GM19239 (cell line): ENCODE measurements at regions not wholly inside any gene's neighbourhood (a gene's known extent, or its start where the extent isn't known, plus 50 kb on each side); places are given as distances from the start of the nearest gene placed in this dataset.
"Not testable (repeated sequence)": the region's sequence is repeated elsewhere in the genome, so short reads cannot be mapped to it uniquely, and the experiment has no call there.

Experiments
- DNase-seq: peaks from one replicate; pipeline ENCODE4 v3.0.0; 2011; ENCODE audit warnings: low spot score; ENCODE audit not compliant: insufficient read length
- FAIRE-seq: peaks from 2 replicates; lab custom pipeline; 2011; peaks lifted over from hg19 to GRCh38; lab: Jason Lieb, UNC

DNA sequence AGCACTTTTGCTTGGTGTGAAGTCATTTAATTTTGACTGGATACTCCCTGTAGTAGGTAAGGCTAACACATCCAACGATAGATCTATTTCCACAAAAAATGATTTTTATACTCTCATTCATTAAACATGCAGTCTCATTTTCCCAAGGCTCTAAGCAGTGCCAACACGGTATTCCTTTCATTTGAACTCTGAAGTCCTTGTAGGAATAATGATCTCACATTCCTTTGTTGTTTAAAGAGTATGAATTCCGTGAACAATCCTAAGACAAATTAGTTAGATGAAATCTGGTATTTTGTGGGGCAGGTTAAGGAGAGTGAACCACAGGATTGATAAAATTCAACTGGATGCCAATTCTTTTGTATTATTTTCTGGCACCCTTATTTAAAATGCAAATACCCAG, 66.6 kb downstream of the LACC1 start:
- no peak for FAIRE-seq

DNA sequence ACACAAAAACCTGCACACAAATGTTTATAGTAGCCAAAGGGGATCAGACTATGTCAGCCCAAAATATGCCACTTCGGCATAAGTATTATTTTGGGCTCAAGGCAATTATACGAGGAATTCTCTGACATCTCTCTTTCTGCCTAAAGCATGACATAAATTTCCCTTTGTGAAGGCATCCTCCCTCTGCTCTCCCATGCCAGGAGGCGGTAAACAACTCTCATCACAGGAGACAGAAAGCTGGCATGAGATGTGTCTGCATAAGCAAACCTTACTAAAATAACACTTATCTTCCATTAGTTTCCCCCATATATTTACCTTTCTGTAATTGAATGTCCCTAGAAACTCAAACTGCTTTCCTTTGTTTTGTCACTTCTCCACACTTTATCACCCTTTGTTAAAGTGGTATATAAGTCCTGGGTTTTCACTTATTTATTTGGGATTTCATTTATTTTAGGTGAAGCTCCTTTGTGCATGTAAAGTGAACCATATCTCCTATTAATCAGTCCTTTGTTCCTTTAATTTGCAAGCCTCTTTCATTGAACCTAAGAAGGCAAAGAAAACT, 68.3 kb downstream of the LACC1 start:
- DNase-seq (no peak), FAIRE-seq (no peak)

More for the DNA sequence above, 66.6 kb downstream of the LACC1 start:
- no peak for DNase-seq

DNA sequence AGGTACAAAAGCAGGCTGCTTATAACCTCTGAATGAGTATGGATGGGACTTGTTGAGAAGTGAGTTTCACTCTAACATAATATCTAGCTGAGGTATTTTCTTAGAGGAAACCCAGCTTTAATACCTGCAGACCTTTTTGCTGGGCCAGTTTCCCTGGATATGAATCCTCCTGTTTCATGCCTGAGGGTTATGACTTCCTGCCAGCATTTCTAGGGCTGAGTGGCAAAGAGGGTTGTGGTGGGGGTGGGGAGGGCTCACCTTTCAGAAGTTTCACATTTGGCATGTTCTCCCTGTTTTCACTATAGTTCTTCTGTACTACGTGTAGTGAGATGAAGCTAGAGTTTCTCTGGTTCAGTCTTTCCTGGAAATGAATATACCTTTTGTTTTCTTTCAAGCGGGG, 73.7 kb downstream of the LACC1 start:
- DNase-seq (no peak), FAIRE-seq (no peak)

DNA sequence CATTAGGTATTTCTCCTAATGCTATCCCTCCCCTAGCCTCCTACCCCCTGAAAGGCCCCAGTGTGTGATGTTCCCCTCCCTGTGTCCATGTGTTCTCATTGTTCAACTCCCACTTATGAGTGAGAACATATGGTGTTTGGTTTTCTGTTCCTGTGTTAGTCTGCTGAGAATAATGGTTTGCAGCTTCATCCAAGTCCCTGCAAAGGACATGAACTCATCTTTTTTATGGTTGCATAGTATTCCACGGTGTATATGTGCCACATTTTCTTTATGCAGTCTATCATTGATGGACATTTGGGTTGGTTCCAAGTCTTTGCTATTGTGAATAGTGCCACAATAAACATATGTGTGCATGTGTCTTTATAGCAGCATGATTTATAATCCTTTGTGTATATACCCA, 77.3 kb downstream of the LACC1 start:
- FAIRE-seq, result not testable (repeated sequence)

DNA sequence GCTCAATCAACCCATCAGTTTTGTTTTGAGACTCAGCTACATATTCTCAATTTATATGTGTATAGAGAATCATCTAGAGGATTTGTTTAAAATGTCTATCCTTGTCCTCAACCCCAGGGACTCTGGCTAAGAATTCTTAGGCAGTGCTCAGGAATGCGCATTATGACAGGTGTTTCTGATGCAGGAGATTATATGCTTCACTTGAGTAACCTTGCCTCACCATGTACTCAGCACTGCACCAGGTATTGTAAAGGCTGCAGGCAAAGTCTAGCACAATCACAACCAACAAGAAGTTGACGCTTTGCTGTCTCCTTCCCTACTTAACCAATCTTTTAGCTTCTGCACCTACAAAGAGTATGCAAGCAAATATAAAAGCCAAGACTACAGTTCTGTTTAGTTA, 79.6 kb downstream of the LACC1 start:
- no peak for DNase-seq
- FAIRE-seq, result no peak

More for the DNA sequence above, 77.3 kb downstream of the LACC1 start:
- not testable (repeated sequence) for DNase-seq

DNA sequence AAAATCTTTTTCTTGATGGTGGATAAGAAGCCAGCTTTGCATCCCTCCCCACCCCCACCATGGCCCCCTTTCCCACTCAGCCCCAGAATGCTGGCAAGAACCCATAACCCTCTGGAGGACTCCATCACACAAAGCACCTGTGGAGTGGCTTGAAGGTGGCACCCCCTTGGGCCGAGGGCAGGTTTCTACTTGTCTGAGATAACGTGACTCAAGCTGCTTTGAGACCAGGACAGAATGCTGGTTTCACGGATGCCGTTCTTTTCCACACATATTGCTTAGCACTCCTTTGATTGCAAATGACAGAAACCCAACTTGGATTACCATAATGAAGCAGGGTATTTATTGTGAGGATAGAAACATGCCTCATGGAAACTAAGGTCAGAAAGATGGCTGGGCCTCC, 82.2 kb downstream of the LACC1 start:
- no peak for FAIRE-seq
- no peak for DNase-seq

DNA sequence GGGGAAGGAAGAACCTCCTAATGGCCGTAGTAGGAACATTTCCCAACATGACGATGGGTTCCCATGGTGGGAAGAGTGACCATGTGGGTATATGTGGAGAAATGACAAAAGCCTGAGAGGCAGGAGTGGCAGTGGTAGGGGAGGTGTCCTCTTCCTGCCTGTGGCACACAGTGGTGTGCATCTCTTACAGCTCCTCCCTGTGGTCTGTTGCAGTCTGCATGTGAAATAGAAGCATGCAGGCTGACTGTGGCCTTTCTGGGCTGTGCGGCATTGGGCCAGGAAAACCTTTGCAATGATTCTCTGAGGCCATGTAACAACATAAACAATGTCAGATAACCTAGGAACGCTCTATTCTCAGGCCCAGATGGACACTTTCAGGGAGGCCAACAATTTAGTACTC, 84.0 kb downstream of the LACC1 start:
- FAIRE-seq, result no peak
- DNase-seq, result no peak

DNA sequence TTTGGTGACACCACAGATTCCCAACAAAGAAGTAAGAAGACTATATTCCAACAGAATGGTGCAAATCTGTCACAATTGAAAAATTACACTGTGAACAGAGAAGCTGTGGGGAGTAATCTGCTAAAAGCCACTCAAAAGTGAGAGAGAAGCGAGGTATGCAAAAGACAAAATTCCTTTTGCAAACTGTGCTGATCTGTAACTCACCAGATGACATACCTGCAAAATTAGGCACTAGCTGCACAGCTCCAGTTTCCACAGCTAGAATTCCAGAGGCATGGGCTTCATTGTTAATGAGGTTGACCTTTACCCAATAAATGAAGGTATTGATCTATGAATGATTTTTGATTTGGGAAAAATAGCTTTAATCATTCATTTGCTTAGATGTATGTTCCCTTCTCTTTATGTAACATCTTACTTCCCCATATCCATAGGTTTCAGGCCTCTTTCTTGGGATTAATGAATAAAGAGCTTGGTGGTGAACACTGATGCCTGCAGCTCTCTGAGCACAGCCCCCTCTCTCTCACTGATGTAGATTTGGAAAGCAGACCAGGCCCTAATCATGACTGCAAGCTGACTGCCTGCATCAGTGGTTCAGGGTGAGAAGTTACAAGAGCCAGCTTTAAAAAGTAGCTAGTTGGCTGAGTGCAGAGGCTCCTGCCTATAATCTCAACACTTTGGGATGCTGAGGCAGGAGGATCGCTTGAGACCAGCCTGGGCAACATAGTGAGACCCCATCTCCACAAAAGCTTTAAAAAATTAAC, 85.2 kb downstream of the LACC1 start:
- DNase-seq (no peak), FAIRE-seq (no peak)

DNA sequence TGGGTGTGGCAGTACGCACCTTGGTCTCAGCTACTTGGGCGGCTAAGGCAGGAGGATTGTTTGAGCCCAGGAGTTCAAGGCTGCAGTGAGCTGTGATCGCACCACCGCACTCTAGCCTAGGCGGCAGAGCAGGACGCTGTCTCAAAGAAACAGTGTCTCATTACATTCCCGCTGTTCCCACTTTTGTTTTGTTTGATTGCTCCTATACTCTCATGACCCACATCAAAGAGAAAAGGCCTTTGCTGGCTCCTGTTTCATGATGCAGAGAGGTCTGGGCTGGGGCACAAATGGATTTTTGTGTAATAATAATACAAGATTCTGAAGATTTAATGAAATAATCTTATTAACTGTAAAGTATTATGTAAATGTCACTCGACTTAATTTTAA, 85.7 kb downstream of the LACC1 start:
- no peak for FAIRE-seq
- no peak for DNase-seq

DNA sequence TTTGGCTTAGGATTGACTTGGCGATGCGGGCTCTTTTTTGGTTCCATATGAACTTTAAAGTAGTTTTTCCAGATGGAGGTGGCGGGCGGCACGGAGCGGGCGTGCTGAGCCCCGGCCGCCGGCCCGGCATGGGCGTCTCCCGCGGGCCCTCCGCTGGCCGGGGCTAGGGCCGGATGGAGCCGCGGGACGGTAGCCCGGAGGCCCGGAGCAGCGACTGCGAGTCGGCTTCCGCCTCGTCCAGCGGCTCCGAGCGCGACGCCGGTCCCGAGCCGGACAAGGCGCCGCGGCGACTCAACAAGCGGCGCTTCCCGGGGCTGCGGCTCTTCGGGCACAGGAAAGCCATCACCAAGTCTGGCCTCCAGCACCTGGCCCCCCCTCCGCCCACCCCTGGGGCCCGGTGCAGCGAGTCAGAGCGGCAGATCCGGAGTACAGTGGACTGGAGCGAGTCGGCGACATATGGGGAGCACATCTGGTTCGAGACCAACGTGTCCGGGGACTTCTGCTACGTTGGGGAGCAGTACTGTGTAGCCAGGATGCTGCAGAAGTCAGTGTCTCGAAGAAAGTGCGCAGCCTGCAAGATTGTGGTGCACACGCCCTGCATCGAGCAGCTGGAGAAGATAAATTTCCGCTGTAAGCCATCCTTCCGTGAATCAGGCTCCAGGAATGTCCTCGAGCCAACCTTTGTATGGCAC, 88.7 kb downstream of the LACC1 start:
- DNase-seq, FAIRE-seq: not testable (repeated sequence)

DNA sequence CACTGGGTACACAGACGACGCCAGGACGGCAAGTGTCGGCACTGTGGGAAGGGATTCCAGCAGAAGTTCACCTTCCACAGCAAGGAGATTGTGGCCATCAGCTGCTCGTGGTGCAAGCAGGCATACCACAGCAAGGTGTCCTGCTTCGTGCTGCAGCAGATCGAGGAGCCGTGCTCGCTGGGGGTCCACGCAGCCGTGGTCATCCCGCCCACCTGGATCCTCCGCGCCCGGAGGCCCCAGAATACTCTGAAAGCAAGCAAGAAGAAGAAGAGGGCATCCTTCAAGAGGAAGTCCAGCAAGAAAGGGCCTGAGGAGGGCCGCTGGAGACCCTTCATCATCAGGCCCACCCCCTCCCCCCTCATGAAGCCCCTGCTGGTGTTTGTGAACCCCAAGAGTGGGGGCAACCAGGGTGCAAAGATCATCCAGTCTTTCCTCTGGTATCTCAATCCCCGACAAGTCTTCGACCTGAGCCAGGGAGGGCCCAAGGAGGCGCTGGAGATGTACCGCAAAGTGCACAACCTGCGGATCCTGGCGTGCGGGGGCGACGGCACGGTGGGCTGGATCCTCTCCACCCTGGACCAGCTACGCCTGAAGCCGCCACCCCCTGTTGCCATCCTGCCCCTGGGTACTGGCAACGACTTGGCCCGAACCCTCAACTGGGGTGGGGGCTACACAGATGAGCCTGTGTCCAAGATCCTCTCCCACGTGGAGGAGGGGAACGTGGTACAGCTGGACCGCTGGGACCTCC, 89.4 kb downstream of the LACC1 start:
- DNase-seq, FAIRE-seq: not testable (repeated sequence)

DNA sequence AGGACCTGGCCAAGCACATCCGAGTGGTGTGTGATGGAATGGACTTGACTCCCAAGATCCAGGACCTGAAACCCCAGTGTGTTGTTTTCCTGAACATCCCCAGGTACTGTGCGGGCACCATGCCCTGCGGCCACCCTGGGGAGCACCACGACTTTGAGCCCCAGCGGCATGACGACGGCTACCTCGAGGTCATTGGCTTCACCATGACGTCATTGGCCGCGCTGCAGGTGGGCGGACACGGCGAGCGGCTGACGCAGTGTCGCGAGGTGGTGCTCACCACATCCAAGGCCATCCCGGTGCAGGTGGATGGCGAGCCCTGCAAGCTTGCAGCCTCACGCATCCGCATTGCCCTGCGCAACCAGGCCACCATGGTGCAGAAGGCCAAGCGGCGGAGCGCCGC, 90.2 kb downstream of the LACC1 start:
- DNase-seq, FAIRE-seq: not testable (repeated sequence)

DNA sequence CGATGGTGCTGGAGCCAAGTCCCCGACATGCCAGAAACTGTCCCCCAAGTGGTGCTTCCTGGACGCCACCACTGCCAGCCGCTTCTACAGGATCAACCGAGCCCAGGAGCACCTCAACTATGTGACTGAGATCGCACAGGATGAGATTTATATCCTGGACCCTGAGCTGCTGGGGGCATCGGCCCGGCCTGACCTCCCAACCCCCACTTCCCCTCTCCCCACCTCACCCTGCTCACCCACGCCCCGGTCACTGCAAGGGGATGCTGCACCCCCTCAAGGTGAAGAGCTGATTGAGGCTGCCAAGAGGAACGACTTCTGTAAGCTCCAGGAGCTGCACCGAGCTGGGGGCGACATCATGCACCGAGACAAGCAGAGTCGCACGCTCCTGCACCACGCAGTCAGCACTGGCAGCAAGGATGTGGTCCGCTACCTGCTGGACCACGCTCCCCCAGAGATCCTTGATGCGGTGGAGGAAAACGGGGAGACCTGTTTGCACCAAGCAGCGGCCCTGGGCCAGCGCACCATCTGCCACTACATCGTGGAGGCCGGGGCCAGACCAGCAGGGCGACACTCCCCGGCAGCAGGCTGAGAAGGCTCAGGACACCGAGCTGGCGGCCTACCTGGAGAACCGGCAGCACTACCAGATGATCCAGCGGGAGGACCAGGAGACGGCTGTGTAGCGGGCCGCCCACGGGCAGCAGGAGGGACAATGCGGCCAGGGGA, 91.0 kb downstream of the LACC1 start:
- not testable (repeated sequence) for FAIRE-seq, DNase-seq

DNA sequence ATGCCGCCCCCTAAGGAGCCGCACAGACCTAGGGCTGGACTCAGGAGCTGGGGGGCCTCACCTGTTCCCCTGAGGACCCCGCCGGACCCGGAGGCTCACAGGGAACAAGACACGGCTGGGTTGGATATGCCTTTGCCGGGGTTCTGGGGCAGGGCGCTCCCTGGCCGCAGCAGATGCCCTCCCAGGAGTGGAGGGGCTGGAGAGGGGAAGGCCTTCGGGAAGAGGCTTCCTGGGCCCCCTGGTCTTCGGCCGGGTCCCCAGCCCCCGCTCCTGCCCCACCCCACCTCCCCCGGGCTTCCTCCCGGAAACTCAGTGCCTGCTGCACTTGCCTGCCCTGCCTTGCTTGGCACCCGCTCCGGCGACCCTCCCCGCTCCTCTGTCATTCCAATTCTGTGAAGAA, 91.6 kb downstream of the LACC1 start:
- not testable (repeated sequence) for FAIRE-seq, DNase-seq

DNA sequence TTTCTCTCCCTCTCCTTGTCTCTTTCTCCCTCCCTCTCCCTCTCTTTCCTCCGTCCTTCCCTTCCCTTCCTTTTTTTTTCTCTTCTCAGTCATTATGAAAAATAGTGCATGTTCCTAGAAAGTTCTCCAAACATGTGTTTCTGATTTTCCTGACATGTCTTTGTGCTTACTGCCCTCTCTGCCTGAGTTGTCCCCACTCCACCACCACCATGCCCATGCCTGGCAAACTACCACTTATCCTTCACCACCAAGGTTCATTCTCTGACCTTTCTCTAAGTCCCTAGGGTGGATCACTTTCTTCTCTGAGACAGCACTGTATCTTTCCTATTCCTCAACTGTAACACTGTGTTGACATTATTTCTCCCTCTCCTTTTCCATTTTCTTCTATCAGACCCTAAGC, 98.2 kb downstream of the LACC1 start:
- DNase-seq (no peak), FAIRE-seq (no peak)

DNA sequence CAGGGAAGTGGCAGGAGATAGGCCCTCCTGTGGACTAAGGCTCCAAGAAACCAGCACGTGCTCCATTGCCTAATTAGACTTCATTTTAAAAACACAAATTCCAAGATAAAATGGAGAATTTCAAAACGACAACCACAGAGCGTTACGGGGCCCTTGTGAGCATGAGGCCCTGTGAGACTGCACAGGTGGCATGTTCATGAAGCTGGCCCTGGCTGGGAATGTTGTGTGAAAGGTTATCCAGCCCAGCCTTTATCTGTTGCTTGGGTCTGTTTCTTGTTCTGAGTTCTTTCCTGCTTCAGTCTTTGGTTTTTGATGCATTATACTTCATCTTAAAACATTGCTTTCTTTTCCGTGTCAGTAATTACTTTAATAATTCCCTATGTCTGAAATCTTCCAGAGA, 99.0 kb downstream of the LACC1 start:
- DNase-seq, result no peak
- no peak for FAIRE-seq

DNA sequence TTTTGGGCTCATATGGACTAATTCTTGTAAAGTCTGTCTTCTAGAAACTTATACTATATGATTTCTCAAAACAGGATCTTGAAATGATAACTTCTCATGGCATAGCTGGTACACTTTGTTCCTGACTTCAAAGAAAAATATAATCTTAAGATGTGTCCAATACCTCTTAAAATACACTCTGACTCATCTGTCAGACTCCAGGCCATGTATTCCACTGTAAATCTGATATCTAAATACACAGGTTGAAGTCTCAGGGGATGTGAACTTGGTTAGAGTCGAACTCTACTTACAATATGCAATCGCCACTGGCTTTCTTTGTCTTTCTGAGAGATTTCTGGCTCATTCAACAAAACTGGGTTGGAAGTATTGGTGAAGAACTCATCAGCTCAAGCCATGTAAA, 99.8 kb downstream of the LACC1 start:
- no peak for FAIRE-seq
- DNase-seq, result no peak

DNA sequence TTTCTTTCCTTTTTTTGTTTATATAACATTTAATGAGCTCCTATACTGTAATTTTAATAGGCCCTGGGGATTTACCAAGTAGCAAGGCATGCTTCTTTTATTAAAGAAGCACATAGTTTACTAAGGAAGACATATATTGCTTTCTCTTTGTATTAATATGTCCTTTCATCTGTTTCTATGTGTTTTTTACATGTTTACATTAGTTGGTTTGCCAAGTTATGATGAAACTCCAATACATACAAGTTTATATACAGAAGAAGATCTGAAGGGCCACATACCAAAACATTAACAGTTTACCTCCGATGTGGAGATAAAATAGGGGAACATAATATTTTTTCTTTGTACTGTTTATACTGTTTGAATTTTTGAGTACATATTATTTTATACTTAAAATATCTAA, 100.9 kb downstream of the LACC1 start:
- DNase-seq (no peak), FAIRE-seq (no peak)

DNA sequence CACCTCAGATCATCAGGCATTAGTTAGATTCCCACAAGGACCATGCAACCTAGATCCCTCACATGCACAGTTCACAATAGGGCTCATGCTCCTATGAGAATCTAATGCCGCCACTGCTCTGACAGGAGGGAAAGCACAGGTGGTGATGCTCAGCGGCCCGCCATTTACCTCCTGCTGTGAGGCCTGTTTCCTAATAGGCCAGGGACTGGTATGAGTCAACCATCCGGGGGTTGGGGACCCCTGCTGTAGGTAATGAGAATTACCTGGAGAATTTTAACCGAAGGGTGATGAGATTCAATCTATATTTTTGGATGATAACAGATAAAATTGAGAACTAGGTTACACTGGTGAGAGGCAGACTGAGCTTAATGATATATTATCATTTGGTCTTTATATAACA, 101.4 kb downstream of the LACC1 start:
- DNase-seq (no peak), FAIRE-seq (no peak)
